NCI-H345 treated with DMSO at 0.1 percent for 48 hours (cell line): ENCODE measurements at regions not wholly inside any gene's neighbourhood (a gene's known extent, or its start where the extent isn't known, plus 50 kb on each side); places are given as distances from the start of the nearest gene placed in this dataset.

Source experiments
- DNase-seq: peaks from one replicate; lab custom pipeline; 2025; ENCODE audit not compliant: unreplicated experiment; lab: John Stamatoyannopoulos, UW

- no peak for DNase-seq
These were observed 105.4 kb downstream of the DDIT4L start for GRCh38 chr4:100084892-100085291.

DNA sequence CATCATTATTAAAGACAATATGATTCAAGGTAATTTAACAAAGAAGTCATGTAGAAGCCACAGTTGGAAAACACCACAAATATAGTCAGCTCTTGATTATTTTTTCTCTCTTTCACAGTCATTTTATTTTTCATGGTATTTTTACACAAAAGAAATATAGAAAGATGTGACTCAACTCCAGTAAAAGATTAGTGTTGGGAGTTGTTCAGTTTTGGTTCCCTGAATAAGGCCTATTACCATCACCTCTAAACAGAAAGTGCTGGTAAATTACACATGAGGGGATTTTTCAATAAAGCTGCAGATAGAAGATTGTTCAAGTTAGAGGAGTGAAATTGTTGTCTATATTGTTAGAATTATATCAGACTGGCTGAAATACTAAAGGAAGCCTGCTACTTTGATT lies 107.0 kb downstream of the DDIT4L start:
- no peak for DNase-seq

DNA sequence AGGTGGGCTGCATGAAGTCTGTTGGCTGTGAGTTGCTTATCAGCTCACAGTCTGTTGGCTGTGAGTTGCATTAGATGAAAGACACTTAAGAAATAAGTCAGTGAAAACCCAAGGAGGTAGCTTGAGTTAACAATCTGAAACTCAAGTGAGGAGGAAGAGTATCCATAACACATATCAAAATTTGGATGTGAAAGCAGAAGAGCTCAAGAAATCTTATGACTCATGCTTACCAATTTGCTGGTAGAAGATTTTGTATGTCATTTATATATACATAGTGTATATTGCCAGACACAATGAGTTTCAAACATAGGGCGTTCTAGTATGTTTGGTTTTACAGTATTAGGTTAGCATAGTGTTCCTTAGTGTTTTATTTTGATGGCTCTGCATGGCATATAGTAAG lies 107.4 kb downstream of the DDIT4L start:
- DNase-seq: no peak

DNA sequence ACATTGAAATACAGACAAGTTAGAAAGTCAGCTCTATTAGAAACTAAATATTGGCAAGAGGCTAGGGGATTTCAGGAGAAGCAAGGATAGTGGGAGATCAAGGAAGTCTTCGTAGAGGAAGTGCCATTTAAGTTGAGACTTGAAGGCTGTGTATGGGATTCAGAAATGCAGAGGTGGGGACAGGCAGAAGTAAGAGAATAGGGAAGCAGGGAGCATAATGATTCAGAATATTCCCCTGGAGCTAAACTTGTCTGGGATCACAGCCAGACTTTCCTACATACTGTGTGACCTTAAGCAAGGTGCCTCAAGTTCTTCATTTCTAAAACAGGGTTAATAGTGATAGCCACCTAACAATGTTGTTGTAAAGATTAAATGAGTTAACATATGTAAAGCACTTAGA lies 108.8 kb downstream of the DDIT4L start:
- DNase-seq: no peak

DNA sequence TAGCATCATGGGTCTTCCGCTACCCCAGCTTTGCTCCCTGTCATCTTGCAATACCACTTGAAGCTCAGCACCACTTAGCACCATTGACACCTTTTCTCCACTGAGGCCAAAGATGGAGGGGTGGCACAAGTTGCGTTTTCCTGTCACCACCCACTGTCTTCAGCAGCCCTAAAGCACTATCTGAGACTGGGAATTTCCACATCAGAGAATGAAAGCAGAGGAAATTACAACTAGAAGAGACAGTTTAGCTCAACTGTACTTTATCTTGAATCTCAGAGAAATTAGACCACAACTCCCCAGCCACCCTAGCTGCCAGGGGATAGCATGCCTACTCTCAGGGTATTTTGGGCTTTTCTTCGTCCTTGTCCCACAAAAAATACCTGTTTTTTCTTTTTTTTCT lies 111.0 kb downstream of the DDIT4L start:
- no peak for DNase-seq

- no peak for DNase-seq
These were observed 113.5 kb downstream of the DDIT4L start for GRCh38 chr4:100076753-100077152.

DNA sequence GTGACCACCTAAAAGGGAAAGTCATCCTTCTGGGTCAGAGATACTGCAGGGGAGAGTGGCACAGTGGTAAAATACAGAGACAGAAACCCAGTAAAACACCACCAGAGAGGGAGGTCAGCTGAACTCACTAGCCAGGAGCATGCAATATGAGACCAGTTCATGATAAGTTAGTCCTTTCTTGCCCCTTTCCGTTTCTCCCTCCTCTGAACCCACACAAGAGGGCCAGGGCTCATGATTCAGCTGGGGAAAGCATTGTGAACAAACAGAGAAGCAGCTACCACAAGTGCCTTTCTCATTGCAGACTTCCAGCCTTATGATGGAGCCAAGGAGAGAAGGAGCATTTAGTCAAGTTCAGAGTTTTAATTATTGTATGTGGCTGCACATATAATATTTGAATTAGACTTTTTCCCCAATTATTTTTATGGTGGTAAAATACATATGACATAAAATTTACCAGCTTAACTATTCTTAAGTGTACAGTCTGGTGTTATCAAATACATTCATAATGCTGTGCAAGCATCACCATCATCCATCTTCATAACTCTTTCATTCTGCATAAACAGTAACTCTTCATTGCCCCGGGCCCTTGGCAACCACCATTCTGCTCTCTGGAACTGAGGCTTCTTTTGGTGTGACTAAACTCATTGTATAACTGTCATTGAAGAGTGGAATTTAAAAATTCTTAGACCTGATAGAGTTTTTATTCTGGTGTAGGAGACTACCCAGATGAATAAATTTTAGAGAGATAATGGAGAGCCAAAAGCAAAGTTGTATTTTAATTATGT lies 114.6 kb downstream of the DDIT4L start:
- no peak for DNase-seq

DNA sequence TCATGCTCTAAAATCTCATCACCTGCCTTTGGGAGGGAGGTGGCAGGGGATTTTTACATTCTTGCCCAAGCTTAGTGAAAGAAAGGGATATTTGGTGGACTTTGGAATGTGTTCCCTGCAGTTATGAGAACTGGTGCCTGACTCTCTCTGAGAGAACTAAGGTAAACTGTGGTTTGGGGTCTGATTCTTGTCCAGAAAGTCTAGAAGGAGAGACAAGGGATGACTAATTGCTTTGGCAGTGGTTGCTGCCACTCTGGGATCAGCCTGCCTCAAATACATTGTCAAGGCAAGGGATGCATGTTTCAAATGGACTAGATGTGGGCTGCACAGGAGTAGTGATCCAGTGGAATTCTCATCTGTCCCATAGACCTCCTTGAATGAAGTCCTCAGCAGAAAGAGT lies 115.2 kb downstream of the DDIT4L start:
- DNase-seq: no peak

DNA sequence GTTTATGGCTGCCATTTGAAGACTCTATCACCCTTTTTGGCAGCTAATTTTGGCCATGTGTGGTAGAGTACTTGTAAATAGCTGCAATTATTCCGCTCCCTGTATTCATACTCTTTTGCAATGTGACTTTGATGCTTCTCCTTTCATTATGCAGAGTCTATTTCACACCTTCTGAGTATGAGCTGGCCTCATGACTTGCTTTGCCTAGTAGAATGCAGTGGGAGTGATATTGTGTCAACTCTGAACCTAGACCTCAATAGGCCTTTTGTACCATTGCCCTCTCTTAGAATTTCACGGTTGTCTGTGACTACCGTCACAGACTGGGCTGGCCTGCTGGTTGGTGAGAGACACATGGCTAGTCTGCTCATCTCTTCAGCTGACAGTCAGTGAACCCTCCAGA lies 118.8 kb downstream of the DDIT4L start:
- no peak for DNase-seq

DNA sequence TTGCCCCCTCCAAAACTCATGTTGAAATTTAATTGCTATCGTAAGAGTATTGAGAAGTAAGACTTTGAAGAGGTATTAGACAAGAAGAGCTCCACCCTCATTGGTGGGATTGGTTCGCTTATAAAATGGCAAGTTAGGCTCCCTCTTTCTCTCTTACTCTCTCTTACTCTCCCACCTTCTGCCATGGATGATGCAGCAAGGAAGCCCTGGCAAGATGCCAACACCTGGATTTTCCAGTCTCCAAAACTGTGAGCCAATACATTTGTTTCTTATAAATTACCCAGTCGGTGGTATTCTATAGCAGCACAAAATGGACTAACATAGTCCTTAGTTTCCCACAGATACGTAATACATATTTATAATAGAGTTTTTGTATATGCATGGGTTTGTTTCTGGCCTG lies 119.4 kb downstream of the DDIT4L start:
- no peak for DNase-seq

DNA sequence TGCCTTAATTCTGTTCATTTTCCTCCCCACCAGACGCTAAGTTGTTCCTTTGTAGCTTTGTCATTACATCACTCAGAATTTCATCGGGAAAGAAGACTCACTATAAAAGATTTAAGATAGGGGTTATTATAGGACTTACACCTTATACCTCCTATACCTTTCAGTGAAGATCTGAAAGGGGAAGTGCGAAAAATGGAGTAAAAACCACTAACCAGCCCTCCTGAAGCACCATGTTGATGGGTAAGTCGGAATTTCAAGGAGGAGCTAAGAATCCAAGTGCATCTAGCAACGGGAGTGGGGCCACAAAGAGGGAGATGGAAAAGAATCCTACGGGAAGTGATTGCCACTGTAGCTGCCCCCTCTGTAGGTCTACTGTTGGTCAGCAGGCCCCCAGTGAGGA lies 119.1 kb upstream of the H2AZ1 start:
- no peak for DNase-seq

- no peak for DNase-seq
These were observed 117.2 kb upstream of the H2AZ1 start for GRCh38 chr4:100067255-100067654.

- DNase-seq: no peak
These were observed 113.3 kb upstream of the H2AZ1 start for GRCh38 chr4:100063355-100063754.

GRCh38 chr4:100062921-100063320 lies 112.8 kb upstream of the H2AZ1 start:
- no peak for DNase-seq

DNA sequence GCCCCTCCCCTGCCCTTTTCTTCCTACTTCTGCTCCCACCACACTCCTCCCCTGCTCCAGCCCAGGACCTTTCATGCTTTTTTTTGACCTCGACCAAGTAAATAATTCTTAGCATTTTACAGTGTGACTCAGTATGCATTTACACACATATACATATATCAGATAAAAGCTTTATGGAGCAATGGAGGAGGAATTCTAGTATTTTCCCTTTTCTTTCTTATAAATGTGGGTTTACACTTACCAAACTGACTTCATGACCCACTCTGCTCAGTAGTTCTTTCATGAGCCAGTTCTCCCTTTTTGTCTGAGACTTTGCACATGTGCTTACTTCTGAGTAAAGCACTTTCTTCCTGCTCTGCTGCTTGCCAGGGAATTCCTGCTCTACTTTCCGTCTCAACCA lies 111.8 kb upstream of the H2AZ1 start:
- no peak for DNase-seq

- DNase-seq: peak; percentile 17
These were observed 110.8 kb upstream of the H2AZ1 start for GRCh38 chr4:100060765-100061416.

- DNase-seq: no peak
These were observed 109.4 kb upstream of the H2AZ1 start for GRCh38 chr4:100059467-100059866.

- no peak for DNase-seq
These were observed 106.6 kb upstream of the H2AZ1 start for GRCh38 chr4:100056701-100057100.

DNA sequence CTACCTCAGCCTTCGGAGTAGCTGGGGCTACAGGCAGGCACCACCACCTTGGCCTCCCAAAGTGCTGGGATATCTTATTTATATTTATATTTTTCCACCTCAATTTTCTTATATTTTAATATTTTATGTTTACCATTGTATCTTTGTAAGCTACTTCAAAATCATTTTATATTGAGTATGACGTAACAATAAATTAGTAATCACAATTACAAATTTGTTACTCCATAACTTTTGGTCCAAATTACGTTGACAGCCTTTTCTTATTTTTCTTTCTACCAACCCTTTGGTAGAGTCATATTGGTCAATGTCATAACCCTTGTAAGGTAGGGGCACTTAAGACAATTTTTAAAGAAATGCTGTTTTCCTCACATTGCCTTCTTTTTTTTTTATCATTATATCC lies 104.0 kb upstream of the H2AZ1 start:
- DNase-seq: no peak

DNA sequence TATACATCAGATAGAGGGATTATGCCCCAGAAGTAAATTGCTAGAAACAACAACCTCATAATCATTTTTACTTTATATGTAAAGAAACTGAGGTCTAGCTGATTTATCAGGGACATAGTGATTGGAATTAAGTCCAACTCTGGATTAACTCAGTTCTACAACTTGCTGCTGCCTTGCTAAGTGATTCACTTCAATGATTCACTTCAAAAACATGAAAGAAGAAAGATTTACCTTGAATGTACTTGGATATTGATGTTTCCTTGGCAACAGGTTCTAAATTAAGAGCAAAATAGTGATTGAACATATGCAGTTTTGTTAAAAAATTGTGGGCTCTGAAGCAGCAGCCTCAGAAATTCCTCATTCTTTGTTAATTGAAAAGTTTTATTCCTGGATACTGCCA lies 99.8 kb upstream of the H2AZ1 start:
- no peak for DNase-seq

GRCh38 chr4:100042711-100043110 lies 92.6 kb upstream of the H2AZ1 start:
- DNase-seq: no peak

DNA sequence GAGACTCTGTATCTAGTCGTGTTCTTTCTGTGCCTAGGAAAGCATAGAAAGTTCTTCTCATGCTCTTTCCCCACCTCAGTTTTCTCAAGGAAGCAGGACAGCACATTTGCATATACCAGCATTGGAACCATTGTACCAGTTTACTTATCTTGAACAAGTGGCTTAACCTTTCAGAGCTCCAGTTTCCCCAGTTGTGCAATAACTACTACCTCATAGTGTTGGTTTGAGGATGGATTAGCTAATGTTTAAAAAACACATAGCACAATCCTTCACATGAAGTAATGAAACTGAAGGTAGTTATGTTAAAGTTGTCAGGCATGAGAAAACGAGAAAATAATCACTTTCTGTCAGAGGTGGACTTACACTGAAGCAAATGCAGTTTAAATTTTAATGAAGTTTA lies 92.2 kb upstream of the H2AZ1 start:
- no peak for DNase-seq

- DNase-seq: no peak
These were observed 91.6 kb upstream of the H2AZ1 start for GRCh38 chr4:100041646-100042045.
